ENCODE measurements at regions not wholly inside any gene's neighbourhood (a gene's known extent, or its start where the extent isn't known, plus 50 kb on each side); places are given as distances from the start of the nearest gene placed in this dataset.

DNA sequence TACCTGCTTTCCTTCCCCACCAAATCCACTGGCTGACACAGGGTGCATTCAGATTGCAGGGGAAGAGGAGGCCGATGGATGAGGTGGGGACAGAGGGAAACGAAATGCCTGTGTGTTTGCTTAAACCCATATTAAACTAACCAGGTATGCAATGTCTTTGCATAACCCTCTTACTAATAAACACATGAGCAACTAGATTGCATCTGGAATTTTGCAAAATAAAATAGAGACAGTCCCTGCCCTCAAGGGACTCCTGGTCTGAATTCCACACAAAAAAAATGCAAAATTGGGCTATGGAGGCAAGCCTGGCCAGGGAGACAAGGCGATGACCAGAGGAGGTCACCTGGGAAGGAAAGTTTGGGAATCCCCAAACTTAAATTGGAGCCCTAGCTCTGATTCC is 202.9 kb downstream of the ACTL7B start:
- TF ChIP-seq, protein P1, sequence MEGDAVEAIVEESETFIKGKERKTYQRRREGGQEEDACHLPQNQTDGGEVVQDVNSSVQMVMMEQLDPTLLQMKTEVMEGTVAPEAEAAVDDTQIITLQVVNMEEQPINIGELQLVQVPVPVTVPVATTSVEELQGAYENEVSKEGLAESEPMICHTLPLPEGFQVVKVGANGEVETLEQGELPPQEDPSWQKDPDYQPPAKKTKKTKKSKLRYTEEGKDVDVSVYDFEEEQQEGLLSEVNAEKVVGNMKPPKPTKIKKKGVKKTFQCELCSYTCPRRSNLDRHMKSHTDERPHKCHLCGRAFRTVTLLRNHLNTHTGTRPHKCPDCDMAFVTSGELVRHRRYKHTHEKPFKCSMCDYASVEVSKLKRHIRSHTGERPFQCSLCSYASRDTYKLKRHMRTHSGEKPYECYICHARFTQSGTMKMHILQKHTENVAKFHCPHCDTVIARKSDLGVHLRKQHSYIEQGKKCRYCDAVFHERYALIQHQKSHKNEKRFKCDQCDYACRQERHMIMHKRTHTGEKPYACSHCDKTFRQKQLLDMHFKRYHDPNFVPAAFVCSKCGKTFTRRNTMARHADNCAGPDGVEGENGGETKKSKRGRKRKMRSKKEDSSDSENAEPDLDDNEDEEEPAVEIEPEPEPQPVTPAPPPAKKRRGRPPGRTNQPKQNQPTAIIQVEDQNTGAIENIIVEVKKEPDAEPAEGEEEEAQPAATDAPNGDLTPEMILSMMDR (IDR thresholded peaks at IDR 0.05; ENCODE audit: insufficient read depth, low read depth, low read length) = no peak
- no peak for TF ChIP-seq EZH2 (IDR thresholded peaks at IDR 0.05; ENCODE audit: insufficient read depth, low read length)

All from astrocyte (in vitro differentiated cells and primary cell).